ENCODE measurements at regions not wholly inside any gene's neighbourhood (a gene's known extent, or its start where the extent isn't known, plus 50 kb on each side); places are given as distances from the start of the nearest gene placed in this dataset.

- no CpG with 5 or more reads among the region's 18 CpGs for WGBS (ENCODE audit: insufficient coverage, low lambda C conversion rate)
- no peak for DNase-seq
- peak overlapping the region; percentile 13 for H3K27ac ChIP-seq (ENCODE audit: low read length)
- peaks cover 5% of the 10 kb centered on the region for H3K9me3 ChIP-seq (ENCODE audit: control insufficient read depth, low read depth, low read length)
- H3K4me3 ChIP-seq (ENCODE audit: low read length) = no peak overlapping the region
- H3K4me1 ChIP-seq (ENCODE audit: control insufficient read depth, insufficient read depth, low read length) = peaks cover 28% of the 10 kb centered on the region
- H3K27me3 ChIP-seq (ENCODE audit: control insufficient read depth, insufficient read depth, low read length) = no peaks in the 10 kb centered on the region
- H3K36me3 ChIP-seq (ENCODE audit: control insufficient read depth, insufficient read depth, low read length) = no peaks in the 10 kb centered on the region
Observed at GRCh38 chr20:50296450-50297375, 106.1 kb downstream of the CEBPB start.

- Histone ChIP-seq H3K27me3 (ENCODE audit: control insufficient read depth, insufficient read depth, low read length) (no peaks in the 10 kb centered on the region), H3K9me3 (ENCODE audit: control insufficient read depth, low read depth, low read length) (peaks cover 5% of the 10 kb centered on the region), H3K36me3 (ENCODE audit: control insufficient read depth, insufficient read depth, low read length) (no peaks in the 10 kb centered on the region), H3K27ac (ENCODE audit: low read length) (peak overlapping the region; percentile 13), H3K4me3 (ENCODE audit: low read length) (no peak overlapping the region), H3K4me1 (ENCODE audit: control insufficient read depth, insufficient read depth, low read length) (peaks cover 20% of the 10 kb centered on the region)
- DNase-seq = no peak
- 70% methylated on average over 2 of the region's 14 CpGs for WGBS (ENCODE audit: insufficient coverage, low lambda C conversion rate)
Observed at GRCh38 chr20:50297498-50298376, 107.1 kb downstream of the CEBPB start.

- no CpG with 5 or more reads among the region's 20 CpGs for WGBS (ENCODE audit: insufficient coverage, low lambda C conversion rate)
Observed at GRCh38 chr20:50298554-50299324, 108.1 kb downstream of the CEBPB start.

GRCh38 chr20:50299325-50299629 is 108.6 kb downstream of the CEBPB start:
- Histone ChIP-seq H3K36me3 (ENCODE audit: control insufficient read depth, insufficient read depth, low read length) (no peaks in the 10 kb centered on the region), H3K4me1 (ENCODE audit: control insufficient read depth, insufficient read depth, low read length) (peaks cover 20% of the 10 kb centered on the region)

More at GRCh38 chr20:50298554-50299324, 108.1 kb downstream of the CEBPB start:
- Histone ChIP-seq H3K27me3 (ENCODE audit: control insufficient read depth, insufficient read depth, low read length) (no peaks in the 10 kb centered on the region), H3K4me3 (ENCODE audit: low read length) (no peak overlapping the region), H3K4me1 (ENCODE audit: control insufficient read depth, insufficient read depth, low read length) (peaks cover 15% of the 10 kb centered on the region), H3K27ac (ENCODE audit: low read length) (peak overlapping the region; percentile 30), H3K9me3 (ENCODE audit: control insufficient read depth, low read depth, low read length) (peaks cover 5% of the 10 kb centered on the region), H3K36me3 (ENCODE audit: control insufficient read depth, insufficient read depth, low read length) (no peaks in the 10 kb centered on the region)
- DNase-seq = peak in 1 of 2 donors; percentile 52

GRCh38 chr20:50301165-50301564 is 110.5 kb downstream of the CEBPB start:
- Histone ChIP-seq H3K27me3 (ENCODE audit: control insufficient read depth, insufficient read depth, low read length) (no peaks in the 10 kb centered on the region), H3K27ac (ENCODE audit: low read length) (no peak overlapping the region), H3K9me3 (ENCODE audit: control insufficient read depth, low read depth, low read length) (peaks cover 5% of the 10 kb centered on the region), H3K4me1 (ENCODE audit: control insufficient read depth, insufficient read depth, low read length) (peaks cover 34% of the 10 kb centered on the region), H3K36me3 (ENCODE audit: control insufficient read depth, insufficient read depth, low read length) (no peaks in the 10 kb centered on the region), H3K4me3 (ENCODE audit: low read length) (no peak overlapping the region)
- no peak for DNase-seq
- WGBS (ENCODE audit: insufficient coverage, low lambda C conversion rate) = 100% methylated on average over 2 of the region's 3 CpGs

More at GRCh38 chr20:50299325-50299629, 108.6 kb downstream of the CEBPB start:
- Histone ChIP-seq H3K9me3 (ENCODE audit: control insufficient read depth, low read depth, low read length) (peaks cover 5% of the 10 kb centered on the region), H3K27ac (ENCODE audit: low read length) (no peak overlapping the region), H3K27me3 (ENCODE audit: control insufficient read depth, insufficient read depth, low read length) (no peaks in the 10 kb centered on the region), H3K4me3 (ENCODE audit: low read length) (no peak overlapping the region)
- WGBS (ENCODE audit: insufficient coverage, low lambda C conversion rate) = 100% methylated on average over 3 of the region's 6 CpGs
- DNase-seq = no peak

- Histone ChIP-seq H3K9me3 (ENCODE audit: control insufficient read depth, low read depth, low read length) (peaks cover 5% of the 10 kb centered on the region), H3K4me1 (ENCODE audit: control insufficient read depth, insufficient read depth, low read length) (peaks cover 40% of the 10 kb centered on the region), H3K27ac (ENCODE audit: low read length) (no peak overlapping the region), H3K27me3 (ENCODE audit: control insufficient read depth, insufficient read depth, low read length) (no peaks in the 10 kb centered on the region), H3K4me3 (ENCODE audit: low read length) (no peak overlapping the region), H3K36me3 (ENCODE audit: control insufficient read depth, insufficient read depth, low read length) (no peaks in the 10 kb centered on the region)
- DNase-seq = no peak
Observed at GRCh38 chr20:50301712-50302111, 111.1 kb downstream of the CEBPB start.

GRCh38 chr20:50302341-50303057 is 111.9 kb downstream of the CEBPB start:
- Histone ChIP-seq H3K4me1 (ENCODE audit: control insufficient read depth, insufficient read depth, low read length) (peaks cover 46% of the 10 kb centered on the region), H3K27me3 (ENCODE audit: control insufficient read depth, insufficient read depth, low read length) (no peaks in the 10 kb centered on the region), H3K27ac (ENCODE audit: low read length) (no peak overlapping the region), H3K4me3 (ENCODE audit: low read length) (no peak overlapping the region), H3K9me3 (ENCODE audit: control insufficient read depth, low read depth, low read length) (peaks cover 5% of the 10 kb centered on the region), H3K36me3 (ENCODE audit: control insufficient read depth, insufficient read depth, low read length) (no peaks in the 10 kb centered on the region)
- WGBS (ENCODE audit: insufficient coverage, low lambda C conversion rate) = no CpG with 5 or more reads among the region's 10 CpGs
- DNase-seq = no peak

- Histone ChIP-seq H3K4me1 (ENCODE audit: control insufficient read depth, insufficient read depth, low read length) (peaks cover 38% of the 10 kb centered on the region), H3K27me3 (ENCODE audit: control insufficient read depth, insufficient read depth, low read length) (no peaks in the 10 kb centered on the region), H3K27ac (ENCODE audit: low read length) (peak overlapping the region; percentile 90), H3K9me3 (ENCODE audit: control insufficient read depth, low read depth, low read length) (peaks cover 2% of the 10 kb centered on the region), H3K4me3 (ENCODE audit: low read length) (no peak overlapping the region), H3K36me3 (ENCODE audit: control insufficient read depth, insufficient read depth, low read length) (no peaks in the 10 kb centered on the region)
- WGBS (ENCODE audit: insufficient coverage, low lambda C conversion rate) = no CpG with 5 or more reads among the region's 11 CpGs
- DNase-seq = peak; percentile 70 to 82
Observed at GRCh38 chr20:50303573-50304500, 113.2 kb downstream of the CEBPB start.

- H3K9me3 ChIP-seq (ENCODE audit: control insufficient read depth, low read depth, low read length) = no peaks in the 10 kb centered on the region
- no peak overlapping the region for H3K4me3 ChIP-seq (ENCODE audit: low read length)
- H3K27ac ChIP-seq (ENCODE audit: low read length) = peak overlapping the region; percentile 90
- peaks cover 41% of the 10 kb centered on the region for H3K4me1 ChIP-seq (ENCODE audit: control insufficient read depth, insufficient read depth, low read length)
- no CpG with 5 or more reads among the region's 10 CpGs for WGBS (ENCODE audit: insufficient coverage, low lambda C conversion rate)
- peak; percentile 45 to 62 for DNase-seq
- H3K27me3 ChIP-seq (ENCODE audit: control insufficient read depth, insufficient read depth, low read length) = no peaks in the 10 kb centered on the region
- H3K36me3 ChIP-seq (ENCODE audit: control insufficient read depth, insufficient read depth, low read length) = no peaks in the 10 kb centered on the region
Observed at GRCh38 chr20:50304501-50304856, 113.8 kb downstream of the CEBPB start.

All from large intestine (tissue), 3 donors.